ENCODE measurements at regions not wholly inside any gene's neighbourhood (a gene's known extent, or its start where the extent isn't known, plus 50 kb on each side); places are given as distances from the start of the nearest gene placed in this dataset.

DNA sequence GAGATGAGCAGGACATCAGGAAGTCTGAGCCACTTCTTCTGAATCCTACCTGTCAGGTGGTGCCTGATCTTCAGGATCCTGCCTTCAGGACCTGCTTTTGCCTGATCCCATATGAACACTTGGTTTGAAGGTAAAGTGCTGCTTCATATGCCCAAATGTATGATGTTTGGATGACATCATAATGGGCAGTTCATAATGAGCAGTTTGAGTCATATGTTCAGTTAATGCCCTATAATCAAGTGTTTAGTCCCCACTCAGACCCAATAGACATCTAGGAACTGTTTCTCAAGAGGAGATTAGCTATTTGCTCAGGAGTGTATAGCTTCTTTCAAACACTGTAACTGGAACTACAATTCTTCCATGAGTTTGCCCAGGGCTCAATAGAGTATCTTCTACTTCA, 58.8 kb downstream of the POLR1D start:
- ChIA-PET CTCF (interaction anchor here (1.0 kb wide), 2 partner anchors 9 to 13 kb away, joined by 3 read pairs; no protein-coding TSS in a partner anchor), POLR2A (no interaction called here)
- DNase-seq (ENCODE audit: low read depth, low spot score) (no peak), FAIRE-seq (no peak)
- H3K4me1 ChIP-seq (ENCODE audit: control insufficient read depth, extremely low read depth, insufficient read depth, low read length) = no peaks in the 10 kb centered on the region
- no peak overlapping the region for H3K4me2 ChIP-seq (ENCODE audit: insufficient read depth, low read length)
- H3K9me1 ChIP-seq (replicated peaks; ENCODE audit: control insufficient read depth, extremely low read depth, insufficient read depth, low read length) = no peaks in the 10 kb centered on the region
- intact Hi-C loops (cut with micrococcal nuclease) = no loop called here
- H3K27me3 ChIP-seq (ENCODE audit: control insufficient read depth in 2 of 2, insufficient read depth in 2 of 2, low read length in 2 of 2) = peaks cover 3 to 10% of the 10 kb centered on the region in 2 experiments
- H2AFZ ChIP-seq (ENCODE audit: low read depth, low read length) = no peak overlapping the region
- H3K79me2 ChIP-seq (ENCODE audit: control insufficient read depth, insufficient read depth, low read length) = no peaks in the 10 kb centered on the region
- H3K27ac ChIP-seq (ENCODE audit: insufficient read depth, low read depth, low read length) = no peak overlapping the region
- TF ChIP-seq, protein P1, sequence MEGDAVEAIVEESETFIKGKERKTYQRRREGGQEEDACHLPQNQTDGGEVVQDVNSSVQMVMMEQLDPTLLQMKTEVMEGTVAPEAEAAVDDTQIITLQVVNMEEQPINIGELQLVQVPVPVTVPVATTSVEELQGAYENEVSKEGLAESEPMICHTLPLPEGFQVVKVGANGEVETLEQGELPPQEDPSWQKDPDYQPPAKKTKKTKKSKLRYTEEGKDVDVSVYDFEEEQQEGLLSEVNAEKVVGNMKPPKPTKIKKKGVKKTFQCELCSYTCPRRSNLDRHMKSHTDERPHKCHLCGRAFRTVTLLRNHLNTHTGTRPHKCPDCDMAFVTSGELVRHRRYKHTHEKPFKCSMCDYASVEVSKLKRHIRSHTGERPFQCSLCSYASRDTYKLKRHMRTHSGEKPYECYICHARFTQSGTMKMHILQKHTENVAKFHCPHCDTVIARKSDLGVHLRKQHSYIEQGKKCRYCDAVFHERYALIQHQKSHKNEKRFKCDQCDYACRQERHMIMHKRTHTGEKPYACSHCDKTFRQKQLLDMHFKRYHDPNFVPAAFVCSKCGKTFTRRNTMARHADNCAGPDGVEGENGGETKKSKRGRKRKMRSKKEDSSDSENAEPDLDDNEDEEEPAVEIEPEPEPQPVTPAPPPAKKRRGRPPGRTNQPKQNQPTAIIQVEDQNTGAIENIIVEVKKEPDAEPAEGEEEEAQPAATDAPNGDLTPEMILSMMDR (IDR thresholded peaks at IDR 0.05; ENCODE audit: extremely low read depth in 1 of 2, insufficient read depth in 1 of 2, low read depth in 1 of 2, low read length in 2 of 2) = no peak
- TF ChIP-seq, protein P2, sequence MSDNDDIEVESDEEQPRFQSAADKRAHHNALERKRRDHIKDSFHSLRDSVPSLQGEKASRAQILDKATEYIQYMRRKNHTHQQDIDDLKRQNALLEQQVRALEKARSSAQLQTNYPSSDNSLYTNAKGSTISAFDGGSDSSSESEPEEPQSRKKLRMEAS (IDR thresholded peaks at IDR 0.05; ENCODE audit: insufficient read depth, insufficient read length) = no peak
- TF ChIP-seq GATA2 (IDR thresholded peaks at IDR 0.05; ENCODE audit: insufficient read depth, insufficient read length, low read depth, low read length) (no peak), POLR2AphosphoS5 (IDR thresholded peaks at IDR 0.05; ENCODE audit: insufficient read depth, low read depth, low read length) (no peak), MYC (IDR thresholded peaks at IDR 0.05; ENCODE audit: low read depth, low read length) (no peak), JUN (IDR thresholded peaks at IDR 0.05; ENCODE audit: borderline replicate concordance, insufficient read depth, insufficient read length, low read depth) (no peak), EZH2 (IDR thresholded peaks at IDR 0.05; ENCODE audit: borderline replicate concordance, low read depth, low read length, severe bottlenecking) (no peak), POLR2A (IDR thresholded peaks at IDR 0.05; ENCODE audit: low read depth, low read length) (no peak), FOS (IDR thresholded peaks at IDR 0.05; ENCODE audit: borderline replicate concordance, insufficient read depth, low read length) (no peak)
- H3K4me3 ChIP-seq (replicated peaks in 1 of 3; ENCODE audit: insufficient read depth in 1 of 3, low read depth in 1 of 3, low read length in 3 of 3) = no peak overlapping the region
- H4K20me1 ChIP-seq (replicated peaks; ENCODE audit: control insufficient read depth, extremely low read depth, insufficient read depth, low read length) = no peaks in the 10 kb centered on the region
- no TSS peak for BruUV-seq (replicated peaks)
- H3K9ac ChIP-seq (replicated peaks; ENCODE audit: extremely low read depth, insufficient read depth, low read length) = no peak overlapping the region
- dilution Hi-C loops (cut with MboI; ENCODE audit: extremely low pct_ligation_motif_present, low sequenced_read_pairs) = no loop called here
- no peaks in the 10 kb centered on the region for H3K9me3 ChIP-seq (replicated peaks; ENCODE audit: control insufficient read depth, insufficient read depth, low read length)
- H3K36me3 ChIP-seq (ENCODE audit: control insufficient read depth in 2 of 2, extremely low read depth in 1 of 2, insufficient read depth in 2 of 2, low read length in 2 of 2) = no peaks in the 10 kb centered on the region

Measured in endothelial cell of umbilical vein (primary cell).